Stimulated activated CD4-positive, alpha-beta T cell treated with anti-CD3 and anti-CD28 coated beads, Interleukin-15, amount 100 ng/mL, for 48 hours (primary cell): ENCODE measurements at regions not wholly inside any gene's neighbourhood (a gene's known extent, or its start where the extent isn't known, plus 50 kb on each side); places are given as distances from the start of the nearest gene placed in this dataset.

Source experiments
- DNase-seq, 2 donors: peaks; one replicate each; pipeline ENCODE4 v3.0.0-alpha.2; 2020; ENCODE audit warnings: low read depth in 2 of 2

- DNase-seq, result no peak
Observed at GRCh38 chr11:115696563-115696962, 192.3 kb upstream of the CADM1 start.

- no peak for DNase-seq
Observed at GRCh38 chr11:115695677-115696364, 191.6 kb upstream of the CADM1 start.

- DNase-seq, result no peak
Observed at GRCh38 chr11:115693002-115693401, 188.8 kb upstream of the CADM1 start.

DNA sequence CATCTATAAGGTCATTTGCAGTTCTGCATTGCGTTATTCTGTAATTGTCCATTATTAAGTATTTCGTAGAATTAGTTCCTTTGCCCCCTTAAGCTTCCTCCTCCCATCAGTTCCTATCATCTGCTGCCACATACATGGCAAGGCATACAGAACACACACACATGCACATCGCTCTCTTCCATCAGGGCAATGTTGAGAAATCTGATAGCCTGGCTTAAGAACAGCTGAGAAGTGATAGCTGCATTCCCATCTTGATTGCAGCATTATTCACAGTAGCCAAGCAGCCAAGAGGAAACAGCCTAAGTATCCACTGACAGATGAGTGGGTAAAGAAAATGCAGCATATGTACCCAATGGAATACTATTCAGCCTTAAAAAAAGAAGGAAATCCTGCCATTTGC lies 186.8 kb upstream of the CADM1 start:
- no peak for DNase-seq

DNA sequence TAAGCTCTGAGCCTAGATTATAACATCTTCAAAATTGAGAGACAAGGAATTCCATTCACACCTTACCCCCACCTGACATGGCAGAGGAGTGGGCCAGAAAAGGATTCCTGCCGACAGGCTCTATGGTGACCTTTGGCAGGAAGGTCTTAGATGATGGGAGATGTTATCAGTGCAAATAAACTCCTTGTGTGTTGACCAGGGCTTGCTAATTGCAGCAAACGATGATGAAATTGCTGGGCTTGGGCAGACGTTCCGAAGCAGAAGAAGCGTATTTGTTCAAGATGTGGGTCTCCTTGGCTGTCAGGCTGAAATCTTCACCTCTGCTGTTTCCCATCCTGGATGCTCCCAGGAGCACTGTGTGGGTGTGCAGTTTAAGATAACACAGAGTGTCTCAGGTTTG lies 183.7 kb upstream of the CADM1 start:
- DNase-seq, result no peak

DNA sequence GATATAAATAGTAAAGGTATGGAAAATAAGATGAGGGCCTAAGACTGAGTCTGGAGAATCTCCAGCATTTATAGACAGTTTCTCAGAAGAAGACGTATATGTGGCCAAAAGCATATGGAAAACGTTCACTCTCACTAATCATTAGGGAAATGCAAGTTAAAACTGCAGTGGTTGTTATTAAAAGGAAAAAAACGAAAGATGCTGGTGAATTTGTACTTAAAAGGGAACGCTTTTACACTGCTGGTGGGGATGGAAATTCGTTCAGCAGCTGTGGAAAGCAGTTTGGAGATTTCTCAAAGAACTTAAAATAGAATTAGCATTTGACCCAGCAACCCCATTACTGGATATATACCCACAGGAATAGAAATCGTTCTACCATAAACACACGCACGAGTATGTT lies 180.5 kb upstream of the CADM1 start:
- no peak for DNase-seq

DNA sequence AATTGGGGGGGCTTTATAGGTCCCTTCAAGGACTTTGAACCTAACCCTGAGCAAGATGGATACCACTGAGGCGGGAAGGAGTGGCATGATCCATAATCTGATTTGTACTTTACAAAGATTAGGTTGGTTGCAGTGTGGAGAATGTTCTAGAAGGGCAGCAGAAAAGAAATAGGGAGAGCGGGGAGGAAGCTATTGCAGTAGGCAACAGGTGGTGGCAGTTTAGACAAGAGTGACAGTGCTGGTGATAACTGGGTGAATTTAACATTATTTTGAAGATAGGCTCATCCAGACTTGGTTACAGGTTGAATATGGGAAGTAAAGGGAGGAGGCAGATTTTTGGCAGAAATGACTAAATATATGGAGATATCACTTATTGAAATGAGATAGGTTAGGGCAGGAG lies 179.9 kb upstream of the CADM1 start:
- DNase-seq, result no peak

DNA sequence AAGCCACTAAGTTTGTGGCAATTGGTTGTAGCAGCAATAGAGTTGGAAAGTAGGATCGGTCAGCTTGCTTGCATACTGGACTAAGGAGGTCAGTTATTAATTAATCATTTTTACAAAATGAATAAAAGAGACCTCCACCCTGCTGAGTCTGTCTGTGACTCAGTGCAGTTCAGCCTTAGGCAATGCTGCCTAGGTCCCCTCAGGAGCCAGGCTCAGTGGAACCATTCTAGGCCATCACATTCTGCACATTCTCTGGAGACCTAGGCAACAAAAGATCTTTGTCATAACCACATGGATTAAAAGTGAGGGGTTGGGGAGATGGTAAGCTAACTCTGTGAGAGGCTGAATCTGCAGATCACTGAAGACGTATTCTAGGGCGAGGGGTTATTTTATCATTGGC lies 178.7 kb upstream of the CADM1 start:
- DNase-seq, result no peak

GRCh38 chr11:115682101-115682500 lies 177.9 kb upstream of the CADM1 start:
- DNase-seq, result no peak

DNA sequence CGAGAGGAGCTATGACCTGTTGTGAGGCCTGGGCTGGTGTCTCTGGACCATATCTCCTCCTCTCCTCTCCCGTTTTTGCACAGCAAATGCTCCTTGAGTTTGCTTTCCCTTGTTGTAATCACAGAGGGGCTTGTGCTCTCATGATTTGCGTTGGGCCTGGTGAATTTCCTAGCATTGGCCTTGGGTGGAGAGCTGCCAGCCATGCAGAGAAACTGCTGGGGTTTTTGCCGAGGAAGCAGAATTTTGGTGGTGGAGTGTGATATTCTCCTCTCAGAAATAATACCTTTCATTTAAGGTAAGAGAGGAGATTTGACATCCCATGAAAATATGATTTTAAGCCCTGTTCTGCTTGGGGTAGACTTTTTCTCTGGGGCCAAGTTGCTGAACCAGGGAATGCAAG lies 175.7 kb upstream of the CADM1 start:
- no peak for DNase-seq

- no peak for DNase-seq
Observed at GRCh38 chr11:115678942-115679341, 174.7 kb upstream of the CADM1 start.

DNA sequence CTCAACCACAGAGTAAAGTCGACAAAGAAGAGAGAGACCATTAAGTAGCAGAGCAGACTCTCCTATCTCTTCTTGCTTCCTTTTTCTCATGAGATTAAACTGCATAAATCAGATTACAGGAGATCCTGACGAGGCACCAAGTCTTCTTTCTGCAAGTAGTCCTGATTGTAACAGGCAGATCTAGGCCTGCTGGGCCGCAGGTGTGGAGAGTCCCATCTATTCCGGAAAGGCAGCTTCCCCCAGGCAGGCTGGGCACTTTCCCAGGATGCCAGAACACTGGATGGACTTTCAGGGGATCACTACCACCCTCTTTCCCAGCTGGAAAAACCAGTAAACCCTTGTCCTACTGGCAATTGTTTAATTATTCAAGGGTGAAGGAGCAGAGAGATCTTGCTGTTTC lies 173.0 kb upstream of the CADM1 start:
- DNase-seq, result no peak

- no peak for DNase-seq
Observed at GRCh38 chr11:115676768-115677167, 172.6 kb upstream of the CADM1 start.

DNA sequence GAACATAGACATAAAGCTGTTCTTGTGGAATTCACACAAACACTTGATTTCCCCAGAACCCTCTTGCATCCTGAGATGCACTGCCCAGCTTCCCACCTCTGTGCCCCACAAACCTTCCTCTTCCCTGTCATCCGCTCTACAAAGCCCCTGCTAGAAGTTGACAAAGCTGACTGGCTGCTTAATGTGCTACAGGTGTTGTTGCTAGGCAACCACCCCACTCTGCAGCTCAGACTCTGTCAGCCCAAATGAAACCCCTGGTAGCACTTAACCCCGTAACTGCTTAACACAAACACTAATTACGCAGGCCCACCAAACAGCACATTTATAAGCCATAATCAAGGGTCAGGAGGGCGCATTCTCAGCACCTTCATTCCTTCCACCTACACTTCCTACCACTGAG lies 172.0 kb upstream of the CADM1 start:
- DNase-seq, result no peak

- no peak for DNase-seq
Observed at GRCh38 chr11:115674937-115675544, 170.8 kb upstream of the CADM1 start.

- no peak for DNase-seq
Observed at GRCh38 chr11:115674176-115674936, 170.1 kb upstream of the CADM1 start.

DNA sequence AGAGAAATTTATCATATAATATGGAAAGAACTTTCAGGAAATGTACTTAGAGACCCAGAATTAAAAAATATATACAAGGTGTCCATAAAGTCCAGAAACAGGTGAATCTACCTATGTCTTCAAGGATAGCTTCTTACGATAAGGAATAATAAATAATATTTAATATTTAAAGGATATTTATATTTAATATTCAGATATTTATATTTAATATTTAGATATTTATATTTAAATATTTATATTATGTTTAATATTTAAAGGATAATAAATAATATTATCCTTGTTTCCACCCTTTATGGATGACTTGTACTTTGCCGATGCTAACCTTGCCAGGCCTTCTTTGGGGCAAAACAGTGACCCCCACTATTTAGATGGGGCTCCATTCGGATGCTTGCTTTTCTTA lies 169.5 kb upstream of the CADM1 start:
- DNase-seq, result no peak

- DNase-seq, result no peak
Observed at GRCh38 chr11:115672999-115673411, 168.8 kb upstream of the CADM1 start.

GRCh38 chr11:115672412-115672811 lies 168.2 kb upstream of the CADM1 start:
- DNase-seq, result no peak

DNA sequence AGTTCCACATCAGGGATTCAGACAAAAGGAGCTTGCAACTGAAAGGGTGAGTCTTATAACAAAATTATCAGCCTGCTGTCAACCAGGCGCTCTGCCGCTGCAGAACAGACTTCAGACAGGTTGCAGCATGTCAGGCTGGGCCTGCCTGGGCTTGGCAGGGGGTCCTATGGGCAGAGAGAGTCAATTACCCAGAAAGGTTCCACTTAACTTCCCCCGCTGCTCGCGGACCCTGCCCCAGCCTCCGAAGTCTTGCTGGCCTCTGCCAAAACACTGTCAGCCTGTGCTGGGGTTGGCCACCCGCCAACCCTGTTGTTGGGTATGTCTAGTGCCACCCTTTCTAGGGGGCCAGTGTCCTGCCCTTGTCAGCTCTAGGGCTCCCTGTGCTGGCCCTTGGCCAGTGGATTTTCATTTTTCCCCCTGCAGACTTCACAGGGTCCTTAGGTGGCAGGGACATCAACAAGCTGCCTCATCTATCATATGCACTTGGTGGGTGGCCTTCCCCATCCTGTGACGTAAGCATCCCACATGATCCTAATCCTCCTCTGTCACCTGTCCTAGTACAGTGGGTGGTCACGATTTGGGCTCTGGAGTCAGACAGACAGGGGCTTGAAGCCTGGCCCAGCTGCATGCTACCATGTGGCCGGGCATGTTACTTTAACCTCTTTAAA lies 166.5 kb upstream of the CADM1 start:
- no peak for DNase-seq

GRCh38 chr11:115665958-115666357 lies 161.7 kb upstream of the CADM1 start:
- DNase-seq, result no peak

- DNase-seq, result no peak
Observed at GRCh38 chr11:115665175-115665821, 161.1 kb upstream of the CADM1 start.
